IMR-90 (cell line): ENCODE measurements at regions not wholly inside any gene's neighbourhood (a gene's known extent, or its start where the extent isn't known, plus 50 kb on each side); places are given as distances from the start of the nearest gene placed in this dataset.

ENCODE experiments used
- RCOR1 ChIP-seq: IDR thresholded peaks from 2 replicates; pipeline ENCODE4 v1.6.1; 2012; ENCODE audit warnings: mild to moderate bottlenecking, low read length, improper control_type of control experiment; ENCODE audit not compliant: insufficient replicate concordance
- SMC3 ChIP-seq: fragments of 150-350 bp; IDR thresholded peaks from 2 replicates; pipeline ENCODE4 v1.6.1; 2016; ENCODE audit warnings: low read depth, mild to moderate bottlenecking, antibody characterized with exemption, low read length, moderate library complexity
- TF ChIP-seq, protein P1 (sequence below): conservative IDR thresholded peaks from 2 replicates; pipeline ENCODE4 v1.5.1; 2012; ENCODE audit warnings: mild to moderate bottlenecking, low read depth, low read length, improper control_type of control experiment

GRCh38 chr14:30312214-30312613, 246.7 kb upstream of the G2E3 start:
- TF ChIP-seq SMC3 (no peak), RCOR1 (no peak)
- TF ChIP-seq, protein P1, sequence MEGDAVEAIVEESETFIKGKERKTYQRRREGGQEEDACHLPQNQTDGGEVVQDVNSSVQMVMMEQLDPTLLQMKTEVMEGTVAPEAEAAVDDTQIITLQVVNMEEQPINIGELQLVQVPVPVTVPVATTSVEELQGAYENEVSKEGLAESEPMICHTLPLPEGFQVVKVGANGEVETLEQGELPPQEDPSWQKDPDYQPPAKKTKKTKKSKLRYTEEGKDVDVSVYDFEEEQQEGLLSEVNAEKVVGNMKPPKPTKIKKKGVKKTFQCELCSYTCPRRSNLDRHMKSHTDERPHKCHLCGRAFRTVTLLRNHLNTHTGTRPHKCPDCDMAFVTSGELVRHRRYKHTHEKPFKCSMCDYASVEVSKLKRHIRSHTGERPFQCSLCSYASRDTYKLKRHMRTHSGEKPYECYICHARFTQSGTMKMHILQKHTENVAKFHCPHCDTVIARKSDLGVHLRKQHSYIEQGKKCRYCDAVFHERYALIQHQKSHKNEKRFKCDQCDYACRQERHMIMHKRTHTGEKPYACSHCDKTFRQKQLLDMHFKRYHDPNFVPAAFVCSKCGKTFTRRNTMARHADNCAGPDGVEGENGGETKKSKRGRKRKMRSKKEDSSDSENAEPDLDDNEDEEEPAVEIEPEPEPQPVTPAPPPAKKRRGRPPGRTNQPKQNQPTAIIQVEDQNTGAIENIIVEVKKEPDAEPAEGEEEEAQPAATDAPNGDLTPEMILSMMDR: no peak
